SK-N-MC (cell line): ENCODE measurements at regions not wholly inside any gene's neighbourhood (a gene's known extent, or its start where the extent isn't known, plus 50 kb on each side); places are given as distances from the start of the nearest gene placed in this dataset.

Experiments
- EZH2 ChIP-seq: fragments of 200-600 bp; sonication (generic); IDR thresholded peaks from one replicate; pipeline ENCODE4 v1.6.1; 2017; ENCODE audit warnings: antibody characterized with exemption
- FOXP2 ChIP-seq: optimal IDR thresholded peaks from 2 replicates; pipeline ENCODE3; 2011; ENCODE audit warnings: mild to moderate bottlenecking, moderate library complexity; ENCODE audit not compliant: insufficient read depth; ENCODE audit errors: extremely low read length, control extremely low read depth
- POLR2AphosphoS5 ChIP-seq: IDR thresholded peaks from 2 replicates; pipeline ENCODE4 v1.6.1; 2012; ENCODE audit warnings: mild to moderate bottlenecking, low read depth, low read length, borderline replicate concordance

- TF ChIP-seq EZH2: no peak
- TF ChIP-seq POLR2AphosphoS5: no peak
- TF ChIP-seq FOXP2: no peak
These were observed 82.2 kb upstream of the CXCL12 start for GRCh38 chr10:44467090-44467489.
